Prostate gland (tissue), 2 donors: ENCODE measurements at regions not wholly inside any gene's neighbourhood (a gene's known extent, or its start where the extent isn't known, plus 50 kb on each side); places are given as distances from the start of the nearest gene placed in this dataset.
"Not testable (repeated sequence)": the region's sequence is repeated elsewhere in the genome, so short reads cannot be mapped to it uniquely, and the experiment has no call there.

Experiments
- DNase-seq: peaks from one replicate; pipeline ENCODE4 v3.0.0-alpha.2; 2019; ENCODE audit warnings: low spot score
- H3K27ac ChIP-seq, 2 donors: fragments of 200-600 bp; sonication (generic); 2 replicates each; pipeline ENCODE4 v1.5.1; 2017 to 2019
- H3K27me3 ChIP-seq: fragments of 200-600 bp; sonication (generic); replicated peaks from 2 replicates; pipeline ENCODE4 v1.5.1; 2019; ENCODE audit not compliant: insufficient read depth
- H3K36me3 ChIP-seq, 2 donors: fragments of 200-600 bp; sonication (generic); 1 replicate in 1 of 2; 2 replicates in 1 of 2; pipeline versions ENCODE4 v1.5.1 to v1.8.1; 2017 to 2019
- H3K4me1 ChIP-seq: fragments of 200-600 bp; sonication (generic); replicated peaks from 2 replicates; pipeline ENCODE4 v1.5.1; 2019
- H3K4me3 ChIP-seq, 2 donors: fragments of 200-600 bp; sonication (generic); 2 replicates each; pipeline ENCODE4 v1.5.1; 2017 to 2019
- H3K9me3 ChIP-seq: fragments of 200-600 bp; sonication (generic); 2 replicates; pipeline ENCODE4 v1.5.1; 2017
- POLR2A ChIP-seq: fragments of 450-650 bp; IDR thresholded peaks from one replicate; pipeline ENCODE4 v1.6.1; 2016; ENCODE audit warnings: antibody characterized with exemption, mild to moderate bottlenecking
- POLR2AphosphoS5 ChIP-seq: sonication (generic); formaldehyde crosslinking; IDR thresholded peaks from one replicate; pipeline ENCODE4 v1.6.1; 2017; ENCODE audit warnings: antibody characterized with exemption
- WGBS: methylation state at CpG from one replicate; pipeline ENCODE4 v1.1.5; 2018; 5-methylcytosine and 5-hydroxymethylcytosine counted together
- intact Hi-C: fragments of 100-400 bp; cut with DNase I; formaldehyde crosslinking; loops from one replicate; pipeline ENCODE4 v1.14.2; 2022
- TF ChIP-seq, protein P1 (sequence below), 4 experiments: fragments of 200-600 bp in 2 of 4; fragments of 450-650 bp in 2 of 4; sonication (generic) in 2 of 4; IDR thresholded peaks; 1 replicate in 3 of 4; 2 replicates in 1 of 4; pipeline ENCODE4 v1.5.1; 2016 to 2019; ENCODE audit warnings: antibody characterized with exemption in 4 of 4, mild to moderate bottlenecking in 2 of 4, moderate library complexity in 2 of 4

DNA sequence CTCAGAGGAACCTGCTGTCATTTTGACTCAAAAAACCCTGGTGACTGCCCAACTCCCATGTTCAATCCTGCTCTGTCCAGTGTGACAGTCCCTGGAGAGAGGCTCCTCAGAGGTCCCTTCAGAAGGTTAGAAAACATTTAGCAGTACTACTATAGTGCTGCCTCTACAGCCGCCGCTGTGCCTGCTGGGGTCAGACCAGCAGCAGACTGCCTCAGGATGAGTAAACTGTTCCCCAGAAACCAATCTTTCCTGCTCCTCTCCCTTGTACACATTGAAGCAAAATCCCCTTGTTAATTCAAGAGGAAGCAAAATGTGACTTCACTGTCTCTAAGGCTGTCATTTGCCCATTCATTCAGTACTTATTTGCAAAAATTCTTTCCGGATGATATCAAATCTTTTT, 94.8 kb upstream of the SMARCA2 start:
- Histone ChIP-seq H3K27me3 (no peaks in the 10 kb centered on the region), H3K4me3 (no peak overlapping the region), H3K4me1 (no peaks in the 10 kb centered on the region), H3K36me3 (no peaks in the 10 kb centered on the region), H3K9me3 (no peaks in the 10 kb centered on the region), H3K27ac (no peak overlapping the region)
- intact Hi-C loops: no loop called here
- TF ChIP-seq POLR2AphosphoS5 (no peak), POLR2A (no peak)
- TF ChIP-seq, protein P1, sequence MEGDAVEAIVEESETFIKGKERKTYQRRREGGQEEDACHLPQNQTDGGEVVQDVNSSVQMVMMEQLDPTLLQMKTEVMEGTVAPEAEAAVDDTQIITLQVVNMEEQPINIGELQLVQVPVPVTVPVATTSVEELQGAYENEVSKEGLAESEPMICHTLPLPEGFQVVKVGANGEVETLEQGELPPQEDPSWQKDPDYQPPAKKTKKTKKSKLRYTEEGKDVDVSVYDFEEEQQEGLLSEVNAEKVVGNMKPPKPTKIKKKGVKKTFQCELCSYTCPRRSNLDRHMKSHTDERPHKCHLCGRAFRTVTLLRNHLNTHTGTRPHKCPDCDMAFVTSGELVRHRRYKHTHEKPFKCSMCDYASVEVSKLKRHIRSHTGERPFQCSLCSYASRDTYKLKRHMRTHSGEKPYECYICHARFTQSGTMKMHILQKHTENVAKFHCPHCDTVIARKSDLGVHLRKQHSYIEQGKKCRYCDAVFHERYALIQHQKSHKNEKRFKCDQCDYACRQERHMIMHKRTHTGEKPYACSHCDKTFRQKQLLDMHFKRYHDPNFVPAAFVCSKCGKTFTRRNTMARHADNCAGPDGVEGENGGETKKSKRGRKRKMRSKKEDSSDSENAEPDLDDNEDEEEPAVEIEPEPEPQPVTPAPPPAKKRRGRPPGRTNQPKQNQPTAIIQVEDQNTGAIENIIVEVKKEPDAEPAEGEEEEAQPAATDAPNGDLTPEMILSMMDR (IDR thresholded peaks at IDR 0.05): no peak
- no peak for DNase-seq
- WGBS: 68% methylated on average over 3 of the region's 3 CpGs

DNA sequence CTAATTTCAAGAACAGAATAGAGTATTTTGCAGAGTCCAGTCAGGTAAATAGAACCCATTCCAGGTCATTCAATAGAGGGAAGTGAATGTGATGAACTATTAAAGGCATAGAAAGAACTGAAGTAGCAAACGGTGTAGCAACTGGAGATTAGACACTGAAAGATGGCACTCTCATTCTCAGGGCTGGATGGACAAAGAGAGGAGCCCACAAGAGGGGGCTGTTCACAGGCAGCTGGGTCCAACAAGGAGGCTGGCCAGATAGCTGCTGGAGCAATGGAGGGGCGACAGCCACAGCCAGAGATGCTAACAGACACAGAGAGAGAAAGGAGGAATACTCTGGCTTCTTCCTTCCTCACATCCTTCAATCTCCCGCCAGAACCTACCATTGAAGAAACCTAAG, 93.1 kb upstream of the SMARCA2 start:
- TF ChIP-seq POLR2A (no peak), POLR2AphosphoS5 (no peak)
- TF ChIP-seq, protein P1 (IDR thresholded peaks at IDR 0.05): no peak
- no peak for DNase-seq
- Histone ChIP-seq H3K9me3 (no peaks in the 10 kb centered on the region), H3K4me3 (no peak overlapping the region), H3K27me3 (no peaks in the 10 kb centered on the region), H3K36me3 (no peaks in the 10 kb centered on the region), H3K27ac (no peak overlapping the region), H3K4me1 (no peaks in the 10 kb centered on the region)
- WGBS: 97% methylated on average over 3 of the region's 3 CpGs
- intact Hi-C loops: no loop called here

DNA sequence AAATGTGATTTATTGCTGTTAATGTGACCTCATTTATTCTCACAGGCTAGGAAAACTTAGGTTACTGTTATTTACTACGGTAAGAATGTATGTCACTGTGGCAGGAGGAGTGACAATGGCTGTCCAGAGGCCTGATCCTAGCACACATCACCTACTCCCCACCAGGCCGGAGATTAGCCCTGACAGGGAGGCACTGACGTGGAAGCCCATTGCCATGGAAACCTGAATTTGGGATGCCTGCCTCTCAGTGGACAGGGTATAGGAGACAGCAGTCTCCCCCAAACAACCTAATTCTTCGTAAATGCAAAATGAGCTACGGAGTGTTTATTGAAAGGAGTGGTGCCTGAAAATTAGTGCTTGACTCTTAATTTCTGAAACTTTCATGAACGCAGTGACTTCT, 87.6 kb upstream of the SMARCA2 start:
- Histone ChIP-seq H3K9me3 (no peaks in the 10 kb centered on the region), H3K4me1 (no peaks in the 10 kb centered on the region), H3K36me3 (no peaks in the 10 kb centered on the region), H3K4me3 (no peak overlapping the region), H3K27ac (no peak overlapping the region), H3K27me3 (no peaks in the 10 kb centered on the region)
- TF ChIP-seq, protein P1 (IDR thresholded peaks at IDR 0.05): no peak
- no peak for TF ChIP-seq POLR2AphosphoS5
- 91% methylated on average over 6 of the region's 6 CpGs for WGBS
- intact Hi-C loops: no loop called here
- DNase-seq: no peak

DNA sequence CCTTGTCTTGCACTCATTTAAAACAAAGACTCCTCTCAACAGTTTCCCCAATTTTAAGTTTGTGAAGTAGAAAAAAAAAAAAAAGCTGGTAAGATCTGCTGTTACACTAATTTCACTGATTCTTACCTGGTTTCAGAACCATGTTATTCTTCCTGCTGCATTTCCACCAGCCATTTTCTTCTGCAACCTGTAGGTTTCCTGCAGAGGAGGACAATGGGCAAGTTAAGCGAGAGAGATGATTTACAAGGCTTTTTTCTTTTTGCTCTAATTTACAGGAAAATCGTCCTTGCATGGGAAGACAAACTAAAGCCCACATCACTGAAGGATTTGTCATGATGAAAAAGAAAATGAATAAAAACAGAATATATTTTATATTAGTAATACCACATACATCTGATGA, 86.0 kb upstream of the SMARCA2 start:
- no peak overlapping the region for H3K27ac ChIP-seq
- no peaks in the 10 kb centered on the region for H3K36me3 ChIP-seq
- 43% methylated on average over 2 of the region's 2 CpGs for WGBS
- H3K27me3 ChIP-seq: no peaks in the 10 kb centered on the region
- TF ChIP-seq POLR2AphosphoS5: no peak
- no peak for TF ChIP-seq POLR2A
- no peaks in the 10 kb centered on the region for H3K9me3 ChIP-seq
- no peak for DNase-seq
- H3K4me3 ChIP-seq: no peak overlapping the region
- intact Hi-C loops: no loop called here
- no peaks in the 10 kb centered on the region for H3K4me1 ChIP-seq

DNA sequence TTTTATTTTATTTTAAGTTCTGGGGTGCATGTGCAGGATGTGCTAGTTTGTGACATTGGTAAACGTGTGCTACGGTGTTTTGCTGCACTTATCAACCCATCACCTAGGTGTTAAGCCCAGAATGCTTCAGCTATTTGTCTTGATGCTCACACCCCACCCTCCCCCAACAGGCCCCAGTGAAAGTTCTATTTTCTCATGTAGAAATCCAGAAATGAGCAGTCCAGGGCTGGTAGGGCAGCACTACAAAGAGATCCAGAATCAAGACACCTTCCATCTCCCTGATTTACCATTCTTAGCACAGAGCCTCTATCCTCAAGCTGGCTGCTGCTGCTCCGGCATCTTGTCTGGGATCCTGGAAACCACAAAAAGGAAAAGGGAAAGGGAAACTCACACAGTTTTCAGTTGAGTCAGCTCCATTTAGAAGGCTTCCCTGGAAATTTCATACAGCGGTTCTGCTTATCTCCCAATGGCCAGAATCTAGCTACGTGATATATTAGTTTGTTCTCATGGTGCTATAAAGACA, 85.4 kb upstream of the SMARCA2 start:
- no peak for TF ChIP-seq POLR2A
- no peak for TF ChIP-seq POLR2AphosphoS5
- TF ChIP-seq, protein P1 (IDR thresholded peaks at IDR 0.05): no peak
- Histone ChIP-seq H3K27ac (no peak overlapping the region), H3K4me3 (no peak overlapping the region), H3K9me3 (no peaks in the 10 kb centered on the region), H3K36me3 (no peaks in the 10 kb centered on the region), H3K4me1 (no peaks in the 10 kb centered on the region), H3K27me3 (no peaks in the 10 kb centered on the region)
- intact Hi-C loops: no loop called here
- no peak for DNase-seq
- WGBS: 73% methylated on average over 5 of the region's 5 CpGs

DNA sequence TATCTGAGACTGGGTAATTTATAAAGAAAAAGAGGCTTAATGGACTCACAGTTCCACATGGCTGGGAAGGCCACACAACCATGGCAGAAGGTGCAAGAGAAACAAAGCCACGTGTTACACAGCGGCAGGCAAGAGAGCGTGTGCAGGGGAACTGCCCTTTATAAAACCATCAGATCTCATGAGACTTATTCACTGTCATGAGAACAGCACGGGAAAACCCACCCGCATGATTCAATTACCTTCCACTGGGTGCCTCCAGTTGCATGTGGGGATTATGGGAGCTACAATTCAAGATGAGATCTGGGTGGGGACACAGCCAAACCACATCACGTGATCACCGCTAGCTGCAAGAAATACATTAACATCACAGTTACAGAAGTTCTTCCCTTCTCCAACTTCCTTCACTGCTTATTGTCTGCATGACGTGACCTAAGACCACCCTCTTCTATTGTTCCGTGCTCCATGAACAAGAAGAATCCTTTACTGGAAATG, 84.9 kb upstream of the SMARCA2 start:
- H3K36me3 ChIP-seq, DNase-seq, H3K27ac ChIP-seq, H3K9me3 ChIP-seq, H3K4me3 ChIP-seq, intact Hi-C loops, H3K4me1 ChIP-seq, H3K27me3 ChIP-seq: not testable (repeated sequence)
- WGBS: 92% methylated on average over 9 of the region's 9 CpGs
